Prostate gland (tissue), 2 donors: ENCODE measurements at regions not wholly inside any gene's neighbourhood (a gene's known extent, or its start where the extent isn't known, plus 50 kb on each side); places are given as distances from the start of the nearest gene placed in this dataset.

Experiments
- CTCF ChIP-seq, 4 experiments: fragments of 200-600 bp in 2 of 4; fragments of 450-650 bp in 2 of 4; sonication (generic) in 2 of 4; IDR thresholded peaks; 1 replicate in 3 of 4; 2 replicates in 1 of 4; pipeline ENCODE4 v1.5.1; 2016 to 2019; ENCODE audit warnings: antibody characterized with exemption in 4 of 4, mild to moderate bottlenecking in 2 of 4, moderate library complexity in 2 of 4
- POLR2A ChIP-seq: fragments of 450-650 bp; IDR thresholded peaks from one replicate; pipeline ENCODE4 v1.6.1; 2016; ENCODE audit warnings: antibody characterized with exemption, mild to moderate bottlenecking
- POLR2AphosphoS5 ChIP-seq: sonication (generic); formaldehyde crosslinking; IDR thresholded peaks from one replicate; pipeline ENCODE4 v1.6.1; 2017; ENCODE audit warnings: antibody characterized with exemption

- TF ChIP-seq CTCF (IDR thresholded peaks at IDR 0.05): no peak
- TF ChIP-seq POLR2A: no peak
- TF ChIP-seq POLR2AphosphoS5: no peak
These were observed 164.4 kb downstream of the SOCS6 start for GRCh38 chr18:70453058-70453775.
